Mesothelial cell of epicardium (in vitro differentiated cells): ENCODE measurements at regions not wholly inside any gene's neighbourhood (a gene's known extent, or its start where the extent isn't known, plus 50 kb on each side); places are given as distances from the start of the nearest gene placed in this dataset.

Experiments used
- DNase-seq, 2 experiments: peaks; one replicate each; pipeline ENCODE4 v3.0.0; 2021; ENCODE audit warnings: low spot score in 2 of 2; ENCODE audit not compliant: unreplicated experiment in 2 of 2
- H3K27ac Mint-ChIP-seq: 2 replicates; pipeline ENCODE4 v1.8.0; 2021; ENCODE audit warnings: mixed read lengths
- H3K27me3 Mint-ChIP-seq: 2 replicates; pipeline ENCODE4 v1.8.0; 2021; ENCODE audit warnings: low read depth, mixed read lengths
- H3K36me3 Mint-ChIP-seq: 2 replicates; pipeline ENCODE4 v1.8.0; 2021; ENCODE audit warnings: mixed read lengths
- H3K4me1 Mint-ChIP-seq: 2 replicates; pipeline ENCODE4 v1.8.0; 2021; ENCODE audit warnings: mixed read lengths
- H3K4me3 Mint-ChIP-seq: 2 replicates; pipeline ENCODE4 v1.8.0; 2021; ENCODE audit warnings: mild to moderate bottlenecking, moderate library complexity, mixed read lengths
- H3K9me3 Mint-ChIP-seq: 2 replicates; pipeline ENCODE4 v1.8.0; 2021; ENCODE audit warnings: mixed read lengths
- TF ChIP-seq, protein P1 (sequence below): fragments of 200-600 bp; sonication (generic); IDR thresholded peaks from one replicate; pipeline ENCODE4 v1.5.0; 2021; ENCODE audit warnings: antibody characterized with exemption; ENCODE audit not compliant: unreplicated experiment

DNA sequence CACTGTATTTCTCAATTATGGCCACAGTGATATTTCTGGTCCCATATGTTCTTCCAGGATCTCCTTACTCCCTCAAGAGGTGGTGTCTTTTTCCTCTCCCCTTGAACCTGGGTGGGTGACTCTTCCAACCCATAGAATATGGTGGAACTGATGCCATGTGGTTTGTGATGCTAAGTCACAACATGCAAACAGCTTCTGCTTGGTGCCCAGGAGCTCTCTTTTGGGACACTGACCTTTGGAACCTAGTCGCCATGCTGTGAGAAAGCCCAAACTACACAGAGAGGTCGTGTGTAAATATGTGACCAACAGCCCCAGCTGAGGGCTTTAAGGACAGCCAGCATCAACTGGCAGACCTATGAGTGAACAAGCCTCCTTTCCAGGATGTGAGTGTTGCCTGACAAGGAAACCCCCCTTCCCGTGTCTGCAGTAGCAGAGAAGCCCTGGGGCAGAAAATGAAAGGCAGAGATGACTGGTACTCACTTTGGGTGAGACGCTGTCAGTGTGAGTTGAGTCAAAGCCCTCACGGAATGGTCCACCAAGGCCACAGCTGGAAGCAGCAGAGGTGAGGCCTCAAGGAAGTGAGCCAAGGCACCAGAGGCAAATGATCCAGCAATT lies 223.4 kb downstream of the BCOR start:
- no peaks in the 10 kb centered on the region for H3K27me3 Mint-ChIP-seq
- peaks cover 19% of the 10 kb centered on the region for H3K4me1 Mint-ChIP-seq
- no peak for DNase-seq
- no peak overlapping the region for H3K27ac Mint-ChIP-seq
- H3K36me3 Mint-ChIP-seq = no peaks in the 10 kb centered on the region
- H3K9me3 Mint-ChIP-seq = peaks cover 11% of the 10 kb centered on the region
- H3K4me3 Mint-ChIP-seq = no peak overlapping the region
- TF ChIP-seq, protein P1, sequence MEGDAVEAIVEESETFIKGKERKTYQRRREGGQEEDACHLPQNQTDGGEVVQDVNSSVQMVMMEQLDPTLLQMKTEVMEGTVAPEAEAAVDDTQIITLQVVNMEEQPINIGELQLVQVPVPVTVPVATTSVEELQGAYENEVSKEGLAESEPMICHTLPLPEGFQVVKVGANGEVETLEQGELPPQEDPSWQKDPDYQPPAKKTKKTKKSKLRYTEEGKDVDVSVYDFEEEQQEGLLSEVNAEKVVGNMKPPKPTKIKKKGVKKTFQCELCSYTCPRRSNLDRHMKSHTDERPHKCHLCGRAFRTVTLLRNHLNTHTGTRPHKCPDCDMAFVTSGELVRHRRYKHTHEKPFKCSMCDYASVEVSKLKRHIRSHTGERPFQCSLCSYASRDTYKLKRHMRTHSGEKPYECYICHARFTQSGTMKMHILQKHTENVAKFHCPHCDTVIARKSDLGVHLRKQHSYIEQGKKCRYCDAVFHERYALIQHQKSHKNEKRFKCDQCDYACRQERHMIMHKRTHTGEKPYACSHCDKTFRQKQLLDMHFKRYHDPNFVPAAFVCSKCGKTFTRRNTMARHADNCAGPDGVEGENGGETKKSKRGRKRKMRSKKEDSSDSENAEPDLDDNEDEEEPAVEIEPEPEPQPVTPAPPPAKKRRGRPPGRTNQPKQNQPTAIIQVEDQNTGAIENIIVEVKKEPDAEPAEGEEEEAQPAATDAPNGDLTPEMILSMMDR = no peak

DNA sequence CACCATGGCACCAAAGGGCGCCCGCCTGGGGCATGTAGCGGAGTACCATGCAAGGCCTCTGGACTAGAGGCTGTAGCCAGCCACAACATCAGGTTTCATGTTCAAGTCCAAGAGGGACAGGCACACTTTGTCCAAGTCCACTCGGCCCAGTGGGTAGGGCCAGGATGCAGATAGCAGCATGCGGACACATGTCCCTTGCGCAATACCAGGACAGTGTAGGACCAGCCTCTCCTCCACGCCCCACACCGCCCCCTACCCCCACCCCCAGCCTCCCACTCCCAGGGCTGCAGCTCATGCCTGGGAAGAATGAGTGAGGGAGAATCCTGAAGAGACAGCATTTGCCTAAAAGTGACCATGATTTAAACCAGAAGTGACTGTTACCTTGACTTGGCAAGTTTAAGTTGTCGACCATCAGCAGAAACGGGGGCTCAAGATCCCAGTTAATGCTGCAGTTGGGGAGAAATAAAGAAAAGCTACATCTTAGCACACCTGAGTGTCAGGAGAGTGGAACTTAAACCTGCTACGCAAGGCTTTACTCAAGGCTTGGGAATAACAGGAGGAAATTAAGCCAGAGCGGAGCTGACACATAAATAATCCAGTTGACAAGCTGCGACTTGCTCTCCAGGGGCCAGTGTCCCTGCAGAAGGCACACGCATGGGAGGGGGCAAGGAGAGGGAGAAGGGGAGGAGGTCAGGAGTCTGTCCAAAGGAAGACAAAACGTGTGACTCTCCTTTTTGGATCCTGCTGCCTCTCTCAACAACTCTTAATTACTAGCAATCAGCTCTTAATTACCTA lies 221.7 kb downstream of the BCOR start:
- TF ChIP-seq, protein P1 = no peak
- no peak for DNase-seq
- Mint-ChIP-seq H3K27me3 (no peaks in the 10 kb centered on the region), H3K9me3 (peaks cover 11% of the 10 kb centered on the region), H3K36me3 (no peaks in the 10 kb centered on the region), H3K27ac (no peak overlapping the region), H3K4me3 (no peak overlapping the region), H3K4me1 (peaks cover 23% of the 10 kb centered on the region)

DNA sequence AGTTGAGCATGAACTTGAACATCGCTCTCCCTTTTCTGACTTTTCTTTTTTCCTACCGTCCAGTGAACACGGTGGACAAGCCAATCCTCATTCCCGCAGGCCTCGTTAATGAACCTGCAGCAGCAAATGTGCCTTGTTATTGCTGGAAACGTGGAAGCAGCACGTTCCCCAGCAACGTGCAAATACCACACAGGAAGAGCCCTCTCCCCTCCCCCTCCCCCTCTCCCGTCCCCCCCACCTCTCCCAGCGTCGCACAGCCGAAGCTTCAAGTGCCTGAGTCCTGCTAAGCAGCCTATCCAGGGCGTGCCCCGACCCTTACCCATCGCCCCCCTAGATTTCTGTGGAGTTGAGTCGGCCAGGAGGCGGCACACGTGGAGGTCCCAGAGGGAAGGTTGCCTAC lies 219.9 kb downstream of the BCOR start:
- H3K9me3 Mint-ChIP-seq = peaks cover 9% of the 10 kb centered on the region
- no peaks in the 10 kb centered on the region for H3K27me3 Mint-ChIP-seq
- H3K27ac Mint-ChIP-seq = no peak overlapping the region
- TF ChIP-seq, protein P1 = no peak
- H3K4me3 Mint-ChIP-seq = no peak overlapping the region
- H3K4me1 Mint-ChIP-seq = peaks cover 23% of the 10 kb centered on the region
- H3K36me3 Mint-ChIP-seq = no peaks in the 10 kb centered on the region
- no peak for DNase-seq

DNA sequence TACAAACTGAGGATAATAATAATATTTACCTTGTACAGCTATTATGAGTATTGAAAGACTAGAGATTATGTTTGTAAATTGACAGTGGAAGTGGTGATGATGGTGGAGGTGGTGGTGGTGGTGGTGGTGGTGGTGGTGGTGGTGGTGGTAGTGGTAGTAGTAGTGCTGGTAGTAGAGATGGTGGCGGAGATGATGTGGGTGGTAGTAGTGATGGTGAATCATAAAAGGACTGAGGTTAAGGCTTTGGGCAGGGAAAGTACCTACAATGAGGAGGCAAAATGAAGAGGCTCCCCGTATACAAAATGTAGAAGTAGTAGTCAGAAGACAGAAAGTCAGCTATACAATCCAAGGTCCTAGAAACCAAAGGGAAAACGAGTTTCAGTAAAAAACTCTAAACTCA lies 214.1 kb downstream of the BCOR start:
- Mint-ChIP-seq H3K9me3 (peaks cover 24% of the 10 kb centered on the region), H3K4me1 (peaks cover 5% of the 10 kb centered on the region)

DNA sequence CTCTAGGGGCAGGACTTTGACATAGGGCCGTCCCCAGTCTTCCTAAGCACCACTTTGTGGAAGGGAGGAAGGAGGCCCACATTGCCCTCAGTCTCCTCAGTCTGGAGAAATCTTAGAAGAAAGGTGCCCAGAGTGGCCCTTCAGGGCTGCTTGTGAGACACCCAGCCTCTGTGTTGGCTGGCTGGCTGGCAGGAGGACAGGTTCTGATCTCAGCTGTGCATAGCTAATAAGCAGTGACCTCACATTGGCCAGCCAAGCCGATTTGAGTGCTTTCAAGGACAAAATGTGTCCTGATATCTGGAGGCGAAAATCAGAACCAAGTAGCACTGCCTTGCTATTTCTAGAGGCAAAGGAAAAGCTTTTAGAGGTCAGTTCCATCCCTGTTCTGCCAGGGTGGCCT lies 211.5 kb downstream of the BCOR start:
- Mint-ChIP-seq H3K27ac (no peak overlapping the region), H3K36me3 (no peaks in the 10 kb centered on the region), H3K4me1 (no peaks in the 10 kb centered on the region), H3K27me3 (no peaks in the 10 kb centered on the region), H3K4me3 (no peak overlapping the region), H3K9me3 (peaks cover 23% of the 10 kb centered on the region)
- DNase-seq = no peak
- TF ChIP-seq, protein P1 = no peak

More for the DNA sequence above, 214.1 kb downstream of the BCOR start:
- no peak for DNase-seq
- TF ChIP-seq, protein P1 = no peak
- Mint-ChIP-seq H3K36me3 (no peaks in the 10 kb centered on the region), H3K27me3 (no peaks in the 10 kb centered on the region), H3K4me3 (no peak overlapping the region), H3K27ac (no peak overlapping the region)
